Tibial artery (tissue), 4 donors: ENCODE measurements at regions not wholly inside any gene's neighbourhood (a gene's known extent, or its start where the extent isn't known, plus 50 kb on each side); places are given as distances from the start of the nearest gene placed in this dataset.

Source experiments
- DNase-seq, 2 donors: peaks; one replicate each; pipeline ENCODE4 v3.0.0-alpha.2; 2019
- H3K27ac ChIP-seq, 2 donors: fragments of 200-600 bp; sonication (generic) in 1 of 2; 1 replicate in 1 of 2; 2 replicates in 1 of 2; pipeline ENCODE4 v1.5.1; 2018 to 2019; ENCODE audit warnings: mild to moderate bottlenecking in 1 of 2
- H3K27me3 ChIP-seq, 2 donors: fragments of 200-600 bp; sonication (generic) in 1 of 2; one replicate each; pipeline versions ENCODE4 v1.5.1 to v1.6.0; 2016 to 2019
- H3K36me3 ChIP-seq, 3 donors: fragments of 200-600 bp; sonication (generic) in 2 of 3; one replicate each; pipeline ENCODE4 v1.5.1; 2016 to 2019; ENCODE audit warnings: mild to moderate bottlenecking in 2 of 3
- H3K4me1 ChIP-seq, 4 donors: fragments of 200-600 bp; sonication (generic) in 2 of 4; 1 replicate in 3 of 4; 2 replicates in 1 of 4; pipeline ENCODE4 v1.5.1; 2016 to 2019
- H3K4me3 ChIP-seq, 2 donors: fragments of 200-600 bp; sonication (generic) in 1 of 2; 1 replicate in 1 of 2; 2 replicates in 1 of 2; pipeline ENCODE4 v1.5.1; 2018 to 2019; ENCODE audit warnings: mild to moderate bottlenecking in 2 of 2
- H3K9me3 ChIP-seq, 3 donors: fragments of 200-600 bp; sonication (generic) in 1 of 3; one replicate each; pipeline ENCODE4 v1.5.1; 2016 to 2019
- CTCF ChIP-seq, 2 experiments: fragments of 200-600 bp in 1 of 2; fragments of 450-650 bp in 1 of 2; IDR thresholded peaks; one replicate each; pipeline ENCODE4 v1.5.1; 2017 to 2019; ENCODE audit warnings: antibody characterized with exemption in 2 of 2, mild to moderate bottlenecking in 1 of 2, moderate library complexity in 1 of 2
- intact Hi-C: fragments of 100-400 bp; cut with DNase I; formaldehyde crosslinking; loops from one replicate; pipeline ENCODE4 v1.15.0; 2023; ENCODE audit warnings: low total_unique reads

DNA sequence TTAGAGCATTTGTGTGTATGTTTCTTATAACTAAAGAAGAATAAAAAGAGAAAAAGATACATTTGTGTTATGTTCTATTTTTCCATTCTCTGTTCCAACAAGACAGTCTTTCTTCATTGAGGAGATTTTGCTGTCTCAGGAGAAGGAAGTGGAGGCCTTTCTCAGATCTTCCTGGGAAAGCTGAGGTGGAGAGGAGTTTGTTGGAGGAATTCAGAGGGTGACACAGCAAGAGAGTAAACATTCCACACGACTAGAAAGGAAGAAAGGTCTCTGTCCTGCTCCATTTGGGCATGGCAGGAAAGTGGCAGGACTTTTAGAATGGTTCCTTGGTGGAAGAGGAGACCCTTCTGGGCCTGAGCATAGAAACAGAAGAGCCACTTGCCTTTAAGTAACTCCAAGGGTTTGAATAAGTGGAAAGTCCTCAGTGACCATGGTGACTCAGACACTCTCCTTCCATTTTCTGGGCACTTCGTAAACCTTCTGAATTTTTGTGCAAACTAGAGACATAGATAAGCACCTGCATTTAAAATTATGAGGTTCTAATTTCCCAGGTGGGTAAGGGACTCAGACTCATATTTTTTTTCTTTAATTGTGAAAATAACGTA, 52.3 kb upstream of the COL5A2 start:
- Histone ChIP-seq H3K27me3 (no peaks in the 10 kb centered on the region), H3K9me3 (no peaks in the 10 kb centered on the region), H3K4me3 (no peak overlapping the region), H3K27ac (no peak overlapping the region), H3K36me3 (no peaks in the 10 kb centered on the region), H3K4me1 (peaks cover 0 to 4% (median 0%) of the 10 kb centered on the region in 4 donors)
- no peak for TF ChIP-seq CTCF (IDR thresholded peaks at IDR 0.05)
- intact Hi-C loops, result no loop called here
- no peak for DNase-seq

- intact Hi-C loops, result no loop called here
- Histone ChIP-seq H3K4me1 (peaks cover 0 to 4% (median 0%) of the 10 kb centered on the region in 4 donors), H3K27ac (no peak overlapping the region), H3K27me3 (no peaks in the 10 kb centered on the region), H3K4me3 (no peak overlapping the region), H3K9me3 (no peaks in the 10 kb centered on the region), H3K36me3 (no peaks in the 10 kb centered on the region)
- TF ChIP-seq CTCF (IDR thresholded peaks at IDR 0.05), result no peak
- no peak for DNase-seq
Measured at GRCh38 chr2:189232759-189233406, 53.3 kb upstream of the COL5A2 start.

- intact Hi-C loops, result no loop called here
Measured at GRCh38 chr2:189233527-189233926, 54.0 kb upstream of the COL5A2 start.

GRCh38 chr2:189234991-189235390, 55.4 kb upstream of the COL5A2 start:
- H3K4me3 ChIP-seq, result no peak overlapping the region
- no peak for DNase-seq
- no peaks in the 10 kb centered on the region for H3K9me3 ChIP-seq
- peaks cover 0 to 4% (median 0%) of the 10 kb centered on the region in 4 donors for H3K4me1 ChIP-seq
- intact Hi-C loops, result no loop called here
- H3K36me3 ChIP-seq, result no peaks in the 10 kb centered on the region
- H3K27me3 ChIP-seq, result no peaks in the 10 kb centered on the region
- no peak for TF ChIP-seq CTCF (IDR thresholded peaks at IDR 0.05)
- no peak overlapping the region for H3K27ac ChIP-seq

More at GRCh38 chr2:189233527-189233926, 54.0 kb upstream of the COL5A2 start:
- Histone ChIP-seq H3K9me3 (no peaks in the 10 kb centered on the region), H3K27ac (no peak overlapping the region), H3K4me3 (no peak overlapping the region), H3K4me1 (peaks cover 0 to 4% (median 0%) of the 10 kb centered on the region in 4 donors), H3K27me3 (no peaks in the 10 kb centered on the region), H3K36me3 (no peaks in the 10 kb centered on the region)
- DNase-seq, result no peak
- TF ChIP-seq CTCF (IDR thresholded peaks at IDR 0.05), result no peak

GRCh38 chr2:189236066-189236465, 56.5 kb upstream of the COL5A2 start:
- no peak overlapping the region for H3K27ac ChIP-seq
- no peaks in the 10 kb centered on the region for H3K9me3 ChIP-seq
- H3K4me1 ChIP-seq, result peaks cover 0 to 4% (median 0%) of the 10 kb centered on the region in 4 donors
- intact Hi-C loops, result no loop called here
- no peaks in the 10 kb centered on the region for H3K36me3 ChIP-seq
- H3K4me3 ChIP-seq, result no peak overlapping the region
- no peak for DNase-seq
- H3K27me3 ChIP-seq, result no peaks in the 10 kb centered on the region
- no peak for TF ChIP-seq CTCF (IDR thresholded peaks at IDR 0.05)
